HG03280 (cell line): ENCODE measurements at regions not wholly inside any gene's neighbourhood (a gene's known extent, or its start where the extent isn't known, plus 50 kb on each side); places are given as distances from the start of the nearest gene placed in this dataset.
"Not testable (repeated sequence)": the region's sequence is repeated elsewhere in the genome, so short reads cannot be mapped to it uniquely, and the experiment has no call there.

Source experiments
- ATAC-seq: cut with Tn5 transposase; IDR thresholded peaks from one replicate; pipeline ENCODE4 v1.9.1; 2021; ENCODE audit warnings: mild to moderate bottlenecking, moderate library complexity; ENCODE audit not compliant: unreplicated experiment

DNA sequence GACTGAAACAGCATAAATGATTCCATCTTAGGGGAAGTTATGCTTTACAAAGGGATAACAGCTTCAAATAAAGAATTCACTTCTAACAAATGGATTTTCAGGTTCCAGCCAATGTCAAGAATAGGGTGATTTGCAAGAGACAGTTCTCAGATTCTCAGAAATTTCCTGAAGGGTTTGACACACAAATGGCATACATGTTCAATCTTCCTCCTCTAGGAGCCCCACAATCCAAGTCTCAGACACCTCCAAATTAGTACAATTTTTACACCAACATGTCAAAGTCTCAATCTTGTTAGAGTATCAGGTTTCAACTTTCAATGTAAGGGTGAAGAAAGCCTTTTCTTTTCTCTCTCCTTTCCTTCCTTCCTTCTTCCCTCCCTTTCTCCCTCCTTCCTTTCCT lies 996.6 kb downstream of the TLE1 start:
- no peak for ATAC-seq

DNA sequence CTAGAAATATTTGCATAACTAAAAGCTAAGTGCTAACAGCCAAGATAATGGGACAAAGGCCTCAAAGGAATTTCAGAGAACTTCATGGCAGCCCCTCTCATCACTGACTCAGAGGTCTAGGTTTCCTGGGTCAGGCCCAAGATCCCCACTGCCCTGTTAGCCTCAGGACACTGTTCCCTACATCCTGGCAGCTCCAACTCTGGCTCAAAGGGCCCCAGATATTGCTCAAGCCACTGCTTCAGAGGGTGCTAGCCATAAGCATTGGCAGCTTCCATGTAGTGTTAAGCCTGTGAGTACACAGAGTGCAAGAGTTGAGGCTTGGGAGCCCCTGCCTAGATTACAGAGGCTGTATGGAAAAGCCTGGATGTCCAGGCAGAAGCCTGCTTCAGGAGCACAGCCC lies 998.1 kb downstream of the TLE1 start:
- ATAC-seq, result no peak

DNA sequence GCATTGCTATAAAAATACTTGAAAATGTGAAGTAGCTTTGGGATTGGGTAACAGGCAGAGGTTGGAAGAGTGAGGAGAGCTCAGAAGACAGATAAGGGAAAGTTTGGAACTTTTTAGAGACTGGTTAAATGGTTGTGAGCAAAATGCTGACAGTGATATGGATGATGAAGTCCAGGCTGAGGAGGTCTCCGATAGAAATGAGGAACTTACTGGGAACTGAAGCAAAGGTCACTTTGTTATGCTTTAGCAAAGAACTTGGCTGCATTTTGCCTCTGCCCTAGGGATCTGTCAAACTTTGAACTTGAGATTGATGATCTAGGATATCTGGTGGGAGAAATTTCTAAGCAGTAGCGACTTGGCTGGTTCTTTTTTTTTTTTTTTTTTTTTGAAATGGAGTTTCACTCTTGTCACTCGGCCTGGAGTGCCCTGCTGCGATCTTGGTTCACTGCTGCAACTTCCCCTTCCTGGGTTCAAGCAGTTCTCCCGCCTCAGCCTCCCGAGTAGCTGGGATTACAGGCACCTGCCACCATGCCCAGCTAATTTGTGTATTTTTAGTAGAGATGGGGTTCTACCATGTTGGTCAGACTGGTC lies 998.9 kb downstream of the TLE1 start:
- ATAC-seq, result no peak

DNA sequence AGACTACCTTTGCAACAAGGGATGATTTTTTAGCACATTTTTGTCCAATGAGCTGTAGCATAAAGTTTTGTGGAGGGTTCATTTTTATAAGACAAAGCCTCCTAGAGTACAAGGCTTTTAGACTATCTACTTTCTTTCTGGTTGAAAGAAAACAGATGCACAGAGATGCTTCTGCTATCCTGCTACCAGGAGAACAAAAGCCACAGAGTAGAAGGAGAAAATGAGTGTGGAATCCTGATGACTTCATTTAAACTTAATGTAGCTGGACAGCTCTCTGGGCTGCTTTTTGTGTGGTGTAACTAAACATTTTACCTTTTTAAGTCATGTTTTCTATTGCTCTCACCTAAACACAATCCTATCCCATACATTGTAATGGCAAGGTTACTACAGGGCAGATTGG lies 1009.4 kb downstream of the TLE1 start:
- no peak for ATAC-seq

DNA sequence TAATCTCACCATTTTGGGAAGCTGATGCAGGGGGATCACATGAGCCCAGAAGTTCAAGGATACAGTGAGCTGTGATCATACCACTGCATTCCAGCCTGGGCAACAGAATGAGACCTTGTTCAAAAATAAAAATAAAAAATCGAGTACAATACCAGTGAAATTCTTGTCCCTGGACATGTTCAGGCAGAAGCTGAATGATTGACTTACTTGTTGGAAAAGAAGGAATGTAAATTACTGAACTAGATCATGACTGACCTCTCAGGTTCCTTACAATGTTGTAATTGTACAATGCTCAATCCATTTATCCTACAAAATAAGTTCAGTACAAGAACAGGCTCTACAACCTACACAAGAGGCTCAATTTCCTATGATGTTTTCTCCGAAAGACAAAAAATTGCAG lies 1010.4 kb downstream of the TLE1 start:
- no peak for ATAC-seq

DNA sequence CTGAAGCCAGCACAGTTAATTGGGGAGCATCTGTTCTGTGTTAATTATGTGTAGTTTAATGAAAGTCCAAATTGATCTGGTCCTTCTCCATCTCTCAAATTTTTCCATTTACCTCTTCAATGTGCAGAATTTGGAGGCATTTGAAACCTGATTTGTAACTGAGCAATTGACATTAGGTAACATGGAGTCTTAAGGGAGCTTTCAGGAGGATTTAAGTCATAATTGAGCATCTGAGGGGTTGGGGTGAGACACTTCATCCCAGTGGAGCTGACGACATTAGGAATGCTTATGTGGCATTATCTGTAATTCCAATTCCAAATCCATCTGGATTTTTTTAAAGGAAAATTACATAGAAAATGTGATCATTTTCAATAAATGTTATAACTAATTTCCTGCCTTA lies 1015.9 kb downstream of the TLE1 start:
- no peak for ATAC-seq

DNA sequence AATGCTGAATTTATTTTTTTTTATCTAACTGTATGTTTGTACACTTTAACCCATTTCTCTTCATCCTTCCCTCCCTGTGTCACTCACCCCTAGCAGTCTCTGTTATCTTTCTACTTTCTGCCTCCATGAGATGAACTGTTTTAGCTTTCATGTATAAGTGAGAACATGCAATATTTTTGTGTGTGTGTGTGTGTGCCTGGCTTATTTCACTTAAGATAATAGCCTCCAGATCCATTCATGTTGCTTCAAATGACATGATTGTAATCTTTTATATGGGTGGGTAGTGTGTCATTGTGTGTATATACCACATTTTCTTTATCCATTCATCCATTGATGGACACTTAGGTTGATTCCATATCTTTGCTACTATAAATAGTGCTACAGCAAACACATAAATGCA lies 1023.9 kb downstream of the TLE1 start:
- ATAC-seq, result no peak

DNA sequence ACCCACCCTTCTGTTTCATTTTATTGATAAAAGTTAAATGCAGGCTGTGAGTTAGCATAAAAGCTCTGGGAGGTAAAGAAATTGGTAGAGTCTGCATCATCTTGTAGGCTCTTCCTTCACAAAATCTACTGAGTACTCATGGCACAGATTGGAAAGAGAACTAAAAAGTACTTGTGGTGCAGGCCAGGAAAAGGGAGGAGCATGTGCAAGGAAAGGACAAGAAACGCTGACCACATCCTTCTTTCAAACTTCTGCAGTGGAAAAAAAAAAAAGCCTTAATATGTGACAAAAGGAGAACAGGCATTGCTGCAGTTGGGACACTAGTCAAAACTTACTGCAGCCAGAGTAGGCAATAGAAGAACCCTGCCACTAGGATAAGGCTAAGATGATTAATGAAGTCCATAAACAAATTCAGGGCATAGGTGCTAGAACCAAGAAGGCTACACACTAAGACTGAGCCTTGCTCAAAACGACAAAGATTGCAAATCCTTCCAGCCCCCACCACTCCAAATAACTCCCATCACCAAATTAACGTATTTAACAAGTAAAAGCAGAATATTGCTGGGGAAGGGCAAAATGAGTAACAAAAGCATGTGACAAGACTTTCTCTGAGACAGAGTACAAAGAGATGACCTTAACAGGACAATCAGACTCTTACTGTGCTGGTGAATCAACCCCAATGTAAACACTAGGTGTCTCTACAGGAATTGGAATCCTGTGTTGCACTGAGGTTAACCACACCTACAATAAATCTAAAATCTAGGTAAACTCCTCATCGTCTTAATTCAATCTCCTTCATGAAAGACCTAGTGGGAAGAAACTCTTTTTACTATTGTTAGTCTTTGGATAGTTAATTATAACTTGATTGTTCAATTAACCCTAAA lies 1024.8 kb downstream of the TLE1 start:
- ATAC-seq, result no peak

DNA sequence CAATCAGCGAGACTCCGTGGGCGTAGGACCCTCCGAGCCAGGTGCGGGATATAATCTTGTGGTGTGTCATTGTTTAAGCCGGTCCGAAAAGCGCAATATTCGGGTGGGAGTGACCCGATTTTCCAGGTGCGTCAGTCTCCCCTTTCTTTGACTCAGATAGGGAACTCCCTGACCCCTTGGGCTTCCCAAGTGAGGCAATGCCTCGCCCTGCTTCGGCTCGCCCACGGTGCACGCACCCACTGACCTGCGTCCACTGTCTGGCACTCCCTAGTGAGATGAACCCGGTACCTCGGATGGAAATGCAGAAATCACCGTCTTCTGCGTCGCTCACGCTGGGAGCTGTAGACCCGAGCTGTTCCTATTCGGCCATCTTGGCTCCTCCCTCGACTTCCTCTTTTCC lies 1029.6 kb downstream of the TLE1 start:
- not testable (repeated sequence) for ATAC-seq

DNA sequence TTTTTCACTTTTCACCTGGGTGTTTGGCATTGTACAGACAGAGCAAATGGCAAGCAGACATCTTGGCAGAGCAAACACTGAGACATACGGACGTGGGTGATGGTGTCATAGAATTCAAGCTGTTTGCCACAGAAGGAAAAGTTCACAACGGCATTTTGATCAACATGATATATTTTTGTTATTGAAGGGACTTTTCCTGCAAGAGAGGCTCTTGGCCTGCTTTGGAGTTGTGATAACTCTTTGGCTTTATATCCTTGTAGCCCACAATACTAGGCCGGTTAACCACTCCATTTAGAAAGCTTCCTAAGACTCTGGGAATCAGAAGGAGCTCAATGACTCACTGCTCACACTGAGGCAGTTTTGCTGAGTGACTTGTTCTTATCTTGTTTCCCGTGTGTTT lies 1038.3 kb downstream of the TLE1 start:
- ATAC-seq, result no peak

DNA sequence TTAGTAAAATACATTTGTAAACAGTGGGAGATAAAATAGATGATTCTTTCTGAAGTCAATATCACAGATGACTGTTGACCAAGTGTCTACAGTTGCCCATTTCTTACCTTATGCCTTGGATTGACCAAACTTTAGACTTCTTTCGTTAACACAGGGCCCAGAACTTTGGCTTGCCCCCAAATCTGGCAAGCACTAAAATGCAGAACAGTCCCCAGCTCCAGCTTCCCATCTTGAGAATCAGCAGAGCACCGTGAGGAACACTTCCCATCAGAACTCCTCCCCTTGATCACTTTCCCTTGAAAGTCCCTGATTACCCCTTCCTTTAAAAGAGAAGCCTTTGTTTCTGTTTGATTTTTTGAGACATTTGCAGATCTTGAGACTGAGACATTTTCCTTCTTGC lies 1039.9 kb downstream of the TLE1 start:
- no peak for ATAC-seq

DNA sequence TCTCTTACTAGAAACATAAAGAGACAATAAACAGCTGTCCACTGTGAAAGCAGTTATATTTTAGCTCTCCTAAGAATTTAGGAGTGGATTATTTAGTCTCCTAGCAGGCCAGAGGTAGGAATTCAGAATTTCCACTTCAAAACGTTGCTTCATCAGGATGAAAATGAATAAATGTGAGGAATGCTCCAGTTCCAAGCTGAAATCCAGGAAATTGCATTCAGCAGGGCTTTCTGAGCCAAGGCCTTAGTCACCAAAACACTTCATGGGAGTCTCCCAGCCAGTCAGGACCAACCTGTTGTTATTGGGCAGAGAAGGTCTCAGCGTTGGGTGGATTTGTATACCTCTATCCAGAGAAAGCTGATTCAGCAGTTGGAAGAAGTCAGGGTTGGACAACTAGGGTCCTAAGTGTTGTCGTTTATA lies 1040.3 kb downstream of the TLE1 start:
- no peak for ATAC-seq

DNA sequence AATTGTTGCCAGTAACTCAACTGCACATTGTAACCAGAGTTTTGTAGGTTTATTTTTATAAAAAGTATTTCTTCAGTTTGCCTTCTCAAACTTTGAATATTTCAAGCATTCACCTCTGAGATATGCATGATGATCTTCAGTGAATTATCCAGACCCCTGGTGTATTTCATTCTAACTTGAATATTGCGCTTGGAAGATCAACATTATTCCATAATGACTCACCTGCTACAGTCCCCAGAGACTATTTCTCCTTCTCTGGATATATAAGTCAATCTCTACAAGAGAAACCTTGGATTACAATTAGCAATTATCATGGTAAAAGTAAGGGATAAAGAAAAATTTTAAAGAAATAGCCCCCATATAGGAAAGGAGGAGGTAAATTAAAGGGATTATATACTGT lies 1041.0 kb downstream of the TLE1 start:
- ATAC-seq, result no peak

DNA sequence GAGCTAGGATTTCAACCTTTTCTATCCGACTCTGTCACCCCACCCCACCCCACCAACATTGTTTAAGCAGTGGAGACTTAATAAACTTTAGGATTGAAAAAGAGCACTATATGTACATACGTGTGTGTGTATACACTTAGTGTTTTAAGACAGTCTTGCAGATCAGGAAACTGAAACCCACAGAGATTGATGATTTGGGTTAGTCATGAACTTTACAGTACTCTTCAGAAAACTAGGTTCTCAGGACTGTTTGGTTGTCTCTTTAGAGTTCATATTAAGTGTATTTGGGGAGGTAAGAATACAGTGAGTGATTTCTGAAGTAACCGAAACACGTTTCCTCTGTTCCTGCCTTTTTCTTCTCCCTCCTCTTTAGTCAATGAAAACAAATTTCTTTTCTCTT lies 1043.1 kb downstream of the TLE1 start:
- no peak for ATAC-seq

DNA sequence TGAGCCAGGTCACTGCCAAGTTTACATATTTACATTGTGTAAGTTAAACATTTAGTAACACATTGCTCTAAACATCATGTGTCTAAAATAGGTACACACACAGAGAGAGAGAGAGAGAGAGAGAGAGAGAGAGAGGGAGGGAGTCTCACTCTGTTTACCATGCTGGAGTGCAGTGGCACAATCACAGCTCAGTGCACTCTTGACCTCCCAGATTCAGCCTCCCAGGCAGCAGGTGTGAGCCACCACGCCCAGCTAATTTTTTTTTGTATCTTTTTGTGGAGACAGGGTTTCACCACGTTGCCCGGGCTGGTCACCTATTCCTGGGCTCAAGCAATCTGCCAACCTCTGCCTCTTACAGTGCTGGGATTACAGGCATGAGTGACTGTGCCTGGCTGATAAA lies 1045.3 kb downstream of the TLE1 start:
- ATAC-seq, result no peak

DNA sequence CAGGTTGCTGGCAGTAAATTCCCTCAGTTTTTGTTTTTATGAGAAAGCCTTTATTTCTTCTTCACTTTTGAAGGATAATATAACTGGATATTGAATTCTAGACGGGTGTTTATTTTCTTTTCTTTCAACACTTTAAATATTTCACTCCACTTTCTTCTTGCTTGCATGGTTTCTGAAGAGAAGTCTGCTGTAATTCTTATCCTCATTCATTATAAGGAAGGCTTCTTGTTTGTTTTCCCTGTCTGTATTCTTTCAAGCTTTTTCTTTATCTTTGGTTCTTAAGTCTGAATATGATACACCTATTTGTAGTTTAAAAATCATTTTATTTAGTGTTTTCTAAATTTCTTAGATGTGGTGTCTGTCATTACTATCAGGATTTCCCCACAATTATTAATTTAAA lies 1054.3 kb downstream of the TLE1 start:
- ATAC-seq, result no peak

DNA sequence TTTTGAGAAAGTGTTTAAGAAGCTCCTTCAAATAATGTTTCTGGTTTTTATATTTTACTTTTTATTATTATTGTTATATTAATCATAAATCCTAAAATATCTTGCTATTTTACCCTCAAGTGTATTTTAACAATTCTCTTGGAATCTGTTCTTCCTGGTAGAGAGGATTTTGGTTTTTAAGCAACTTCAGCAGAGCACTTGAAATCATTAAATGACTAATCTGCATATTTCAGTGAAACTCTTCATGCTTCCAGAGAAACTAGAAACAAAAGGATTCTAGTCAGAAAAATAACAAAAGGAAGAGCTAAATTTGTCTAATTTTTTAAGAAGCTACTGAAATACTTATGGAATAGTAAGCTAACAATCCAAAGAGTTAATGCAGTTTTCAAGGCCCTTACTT lies 1057.3 kb downstream of the TLE1 start:
- ATAC-seq, result no peak

DNA sequence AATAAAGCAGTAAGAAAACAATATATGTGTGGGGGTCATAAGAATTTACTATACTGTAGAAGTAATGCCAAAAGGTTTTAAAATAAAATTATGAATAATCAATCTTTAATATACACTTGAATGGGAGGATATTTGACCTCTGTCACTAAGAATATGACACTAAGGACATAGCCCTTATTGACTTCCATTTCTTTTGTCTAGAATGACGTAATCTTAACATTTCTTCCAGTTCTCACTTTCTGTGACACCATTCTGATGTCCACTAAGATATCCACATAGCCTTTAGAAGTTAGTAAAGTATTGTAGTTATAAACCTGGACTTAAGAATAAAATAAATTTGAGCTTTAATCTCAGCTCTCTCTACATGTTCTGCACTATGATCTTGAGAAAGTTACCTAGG lies 1050.7 kb downstream of the TLE4 start:
- ATAC-seq, result no peak

DNA sequence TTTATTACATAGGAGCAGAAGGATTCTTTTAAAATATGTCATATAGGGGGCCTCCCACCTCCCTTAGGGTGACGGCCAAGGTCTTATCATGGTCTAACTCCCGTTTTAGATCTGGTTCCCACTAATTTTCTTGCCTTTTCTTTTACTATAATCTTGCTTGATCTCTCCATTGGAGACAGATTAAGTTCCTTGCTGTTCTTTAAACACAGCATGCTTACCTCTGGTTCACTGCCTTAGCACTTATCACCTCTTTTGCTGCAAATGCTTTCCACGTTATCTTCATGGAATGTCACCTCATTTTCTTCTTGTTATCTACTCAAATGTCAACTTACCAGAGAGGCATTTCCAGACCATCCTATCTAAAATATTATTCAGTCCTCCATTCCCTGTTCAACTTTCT lies 1047.6 kb downstream of the TLE4 start:
- no peak for ATAC-seq

DNA sequence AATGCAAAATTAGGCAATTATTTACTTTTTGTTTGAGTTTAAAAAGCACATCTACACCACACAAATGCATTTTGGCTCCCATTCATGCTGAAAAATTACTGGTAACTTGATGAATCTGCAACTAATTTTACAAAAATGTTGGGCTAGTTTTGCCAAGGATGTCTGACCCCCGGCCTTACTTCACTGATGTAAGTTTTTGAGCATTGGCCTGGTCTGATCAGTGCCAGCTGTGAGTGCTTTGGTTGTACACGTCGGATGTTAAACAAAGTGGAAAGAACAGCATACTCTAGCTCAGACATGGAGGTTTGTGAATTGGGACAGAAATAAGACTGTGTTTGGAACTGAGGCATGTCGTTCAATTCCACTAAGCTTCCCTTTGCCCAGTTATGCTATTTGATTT lies 1044.2 kb downstream of the TLE4 start:
- no peak for ATAC-seq

DNA sequence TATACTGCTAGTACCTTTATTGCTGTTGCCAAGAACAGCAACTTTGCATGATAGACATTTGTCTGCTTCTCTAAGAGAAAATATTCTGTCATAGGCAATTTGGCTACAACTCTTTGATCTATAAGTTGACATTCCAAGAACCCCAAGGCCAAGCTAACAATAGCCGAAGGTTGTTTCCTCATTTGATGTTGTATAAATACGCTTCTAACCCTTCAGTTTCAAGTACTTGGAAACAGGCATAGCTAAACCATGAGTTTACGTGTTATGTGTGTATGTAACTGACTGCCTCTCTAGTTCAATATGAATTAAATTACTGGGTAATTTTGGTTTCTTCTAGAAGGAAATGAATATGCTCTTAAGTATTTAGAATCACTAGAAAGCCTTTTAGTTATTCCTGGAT lies 1034.0 kb downstream of the TLE4 start:
- ATAC-seq, result no peak

DNA sequence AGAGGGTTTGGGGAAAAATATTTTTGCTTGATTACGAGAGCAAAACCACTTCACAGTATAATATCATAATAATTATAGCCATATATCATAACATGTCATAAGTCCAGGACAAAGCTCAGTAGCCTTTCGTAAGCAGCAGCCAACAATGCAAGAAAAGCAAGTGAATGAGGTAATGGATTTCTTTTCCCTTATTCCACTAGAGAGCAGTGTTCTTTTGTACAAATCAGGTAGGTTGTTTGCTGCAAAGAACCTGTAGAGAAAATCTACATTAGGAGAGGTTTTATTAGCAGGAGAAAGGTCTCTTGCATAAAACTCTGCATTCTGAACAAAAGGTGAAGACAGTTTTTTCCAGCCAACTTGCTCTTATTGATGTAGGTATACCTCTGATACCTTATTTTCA lies 1033.4 kb downstream of the TLE4 start:
- no peak for ATAC-seq

DNA sequence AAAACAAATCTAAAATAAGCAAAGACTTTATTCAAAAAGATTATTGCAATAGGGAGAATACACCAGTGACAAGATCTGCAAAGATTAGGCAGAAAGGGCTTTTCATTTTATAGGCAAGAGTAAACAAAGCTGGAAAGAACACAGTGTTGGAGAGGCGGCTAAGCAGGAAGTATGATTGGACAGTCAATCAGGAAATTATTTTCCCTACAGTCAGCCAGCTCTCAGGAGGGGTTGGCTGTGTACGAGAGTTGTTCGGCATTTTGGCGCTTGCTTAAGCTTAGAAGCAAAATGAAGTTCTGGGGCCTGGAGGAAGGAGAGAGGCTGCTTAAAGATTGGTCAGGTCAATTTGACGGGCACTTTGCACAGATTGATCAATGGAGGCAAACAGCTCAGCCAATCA lies 1030.5 kb downstream of the TLE4 start:
- ATAC-seq, result no peak
